HFF-Myc (cell line): ENCODE measurements at regions not wholly inside any gene's neighbourhood (a gene's known extent, or its start where the extent isn't known, plus 50 kb on each side); places are given as distances from the start of the nearest gene placed in this dataset.

Source experiments
- DNase-seq: peaks from one replicate; pipeline ENCODE4 v3.0.0-alpha.2; 2011; ENCODE audit warnings: low read depth; ENCODE audit errors: extremely low read depth
- H3K4me3 ChIP-seq: replicated peaks from 2 replicates; pipeline ENCODE4 v1.5.1; 2011; ENCODE audit warnings: low read depth, mild to moderate bottlenecking, control low read depth, low read length
- CTCF ChIP-seq: IDR thresholded peaks from 2 replicates; pipeline ENCODE4 v1.5.1; 2012; ENCODE audit warnings: mild to moderate bottlenecking, low read depth, low read length, control low read depth; ENCODE audit errors: missing control alignments

- no peak overlapping the region for H3K4me3 ChIP-seq
- DNase-seq = no peak
- no peak for TF ChIP-seq CTCF
Observed at GRCh38 chr4:28730304-28730703, 1869.7 kb downstream of the STIM2 start.

- H3K4me3 ChIP-seq = no peak overlapping the region
- TF ChIP-seq CTCF = no peak
- DNase-seq = no peak
Observed at GRCh38 chr4:28744066-28744465, 1883.4 kb downstream of the STIM2 start.

GRCh38 chr4:28754376-28754775, 1893.7 kb downstream of the STIM2 start:
- no peak for TF ChIP-seq CTCF
- no peak overlapping the region for H3K4me3 ChIP-seq
- no peak for DNase-seq

GRCh38 chr4:28755081-28755480, 1894.4 kb downstream of the STIM2 start:
- TF ChIP-seq CTCF = no peak
- H3K4me3 ChIP-seq = no peak overlapping the region
- no peak for DNase-seq

GRCh38 chr4:28759064-28759463, 1898.4 kb downstream of the STIM2 start:
- no peak for TF ChIP-seq CTCF
- DNase-seq = no peak
- H3K4me3 ChIP-seq = no peak overlapping the region

GRCh38 chr4:28760003-28760402, 1899.4 kb downstream of the STIM2 start:
- no peak for DNase-seq
- no peak for TF ChIP-seq CTCF
- H3K4me3 ChIP-seq = no peak overlapping the region

GRCh38 chr4:28772066-28772465, 1911.4 kb downstream of the STIM2 start:
- no peak for TF ChIP-seq CTCF
- no peak overlapping the region for H3K4me3 ChIP-seq
- DNase-seq = peak; percentile 2
